BE2C (cell line): ENCODE measurements at regions not wholly inside any gene's neighbourhood (a gene's known extent, or its start where the extent isn't known, plus 50 kb on each side); places are given as distances from the start of the nearest gene placed in this dataset.
"Not testable (repeated sequence)": the region's sequence is repeated elsewhere in the genome, so short reads cannot be mapped to it uniquely, and the experiment has no call there.

Experiments used
- DNase-seq: peaks from one replicate; pipeline ENCODE4 v3.0.0-alpha.2; 2020
- H3K27me3 ChIP-seq: fragments of 250-450 bp; sonication (Bioruptor Pico); 2 replicates; pipeline ENCODE4 v1.5.1; 2020; ENCODE audit warnings: mild to moderate bottlenecking
- H3K36me3 ChIP-seq: fragments of 250-450 bp; sonication (Bioruptor Pico); 2 replicates; pipeline ENCODE4 v1.5.1; 2020; ENCODE audit warnings: mild to moderate bottlenecking
- H3K4me1 ChIP-seq: fragments of 250-450 bp; sonication (Bioruptor Pico); 2 replicates; pipeline ENCODE4 v1.5.1; 2020
- H3K4me3 ChIP-seq: 2 replicates; pipeline ENCODE4 v1.5.1; 2011; ENCODE audit warnings: low read depth, low read length
- H3K9me3 ChIP-seq: fragments of 250-450 bp; sonication (Bioruptor Pico); 2 replicates; pipeline ENCODE4 v1.5.1; 2020
- CTCF ChIP-seq: IDR thresholded peaks from 2 replicates; pipeline ENCODE4 v1.5.1; 2012; ENCODE audit warnings: mild to moderate bottlenecking, low read depth, low read length

- no peaks in the 10 kb centered on the region for H3K9me3 ChIP-seq
- H3K4me3 ChIP-seq = no peak overlapping the region
- no peak for TF ChIP-seq CTCF
- H3K36me3 ChIP-seq = no peaks in the 10 kb centered on the region
- H3K4me1 ChIP-seq = no peaks in the 10 kb centered on the region
- no peaks in the 10 kb centered on the region for H3K27me3 ChIP-seq
- DNase-seq = no peak
Measured at GRCh38 chr12:72168851-72169250, 103.3 kb upstream of the TRHDE start.

GRCh38 chr12:72173974-72174373 is 98.2 kb upstream of the TRHDE start:
- Histone ChIP-seq H3K27me3 (no peaks in the 10 kb centered on the region), H3K4me3 (no peak overlapping the region), H3K9me3 (no peaks in the 10 kb centered on the region), H3K36me3 (no peaks in the 10 kb centered on the region), H3K4me1 (no peaks in the 10 kb centered on the region)
- TF ChIP-seq CTCF = no peak
- DNase-seq = no peak

GRCh38 chr12:72178244-72178643 is 93.9 kb upstream of the TRHDE start:
- no peak for TF ChIP-seq CTCF
- H3K4me3 ChIP-seq = no peak overlapping the region
- H3K4me1 ChIP-seq = no peaks in the 10 kb centered on the region
- no peaks in the 10 kb centered on the region for H3K36me3 ChIP-seq
- no peaks in the 10 kb centered on the region for H3K9me3 ChIP-seq
- no peaks in the 10 kb centered on the region for H3K27me3 ChIP-seq
- DNase-seq = no peak

- no peak for TF ChIP-seq CTCF
- no peak for DNase-seq
- no peaks in the 10 kb centered on the region for H3K4me1 ChIP-seq
- no peaks in the 10 kb centered on the region for H3K27me3 ChIP-seq
- H3K9me3 ChIP-seq = no peaks in the 10 kb centered on the region
- H3K4me3 ChIP-seq = no peak overlapping the region
- H3K36me3 ChIP-seq = no peaks in the 10 kb centered on the region
Measured at GRCh38 chr12:72178871-72179270, 93.3 kb upstream of the TRHDE start.

- H3K9me3 ChIP-seq = no peaks in the 10 kb centered on the region
- no peaks in the 10 kb centered on the region for H3K36me3 ChIP-seq
- TF ChIP-seq CTCF = no peak
- no peaks in the 10 kb centered on the region for H3K27me3 ChIP-seq
- no peak for DNase-seq
- no peak overlapping the region for H3K4me3 ChIP-seq
- no peaks in the 10 kb centered on the region for H3K4me1 ChIP-seq
Measured at GRCh38 chr12:72179841-72180240, 92.3 kb upstream of the TRHDE start.

- H3K36me3 ChIP-seq, H3K27me3 ChIP-seq, DNase-seq, H3K9me3 ChIP-seq, H3K4me1 ChIP-seq, H3K4me3 ChIP-seq: not testable (repeated sequence)
Measured at GRCh38 chr12:72184971-72185533, 87.1 kb upstream of the TRHDE start.

GRCh38 chr12:72189266-72189665 is 82.9 kb upstream of the TRHDE start:
- no peaks in the 10 kb centered on the region for H3K36me3 ChIP-seq
- no peaks in the 10 kb centered on the region for H3K9me3 ChIP-seq
- no peaks in the 10 kb centered on the region for H3K4me1 ChIP-seq
- no peak overlapping the region for H3K4me3 ChIP-seq
- H3K27me3 ChIP-seq = no peaks in the 10 kb centered on the region
- TF ChIP-seq CTCF = no peak
- no peak for DNase-seq
